Left ventricle myocardium inferior (tissue), 1 donor: ENCODE measurements at regions not wholly inside any gene's neighbourhood (a gene's known extent, or its start where the extent isn't known, plus 50 kb on each side); places are given as distances from the start of the nearest gene placed in this dataset.

Source experiments
- DNase-seq: peaks from one replicate; pipeline ENCODE4 v3.0.0-alpha.2; 2020
- H3K27ac ChIP-seq: fragments of 200-600 bp; replicated peaks from 2 replicates; pipeline ENCODE4 v1.8.0; 2021
- H3K27me3 ChIP-seq: fragments of 200-600 bp; 2 replicates; pipeline ENCODE4 v1.8.0; 2021; ENCODE audit warnings: low read depth
- H3K36me3 ChIP-seq: fragments of 200-600 bp; 2 replicates; pipeline ENCODE4 v1.8.0; 2021
- H3K4me1 ChIP-seq: fragments of 200-600 bp; 2 replicates; pipeline ENCODE4 v1.8.0; 2021
- H3K4me3 ChIP-seq: fragments of 200-600 bp; 2 replicates; pipeline ENCODE4 v1.8.0; 2021; ENCODE audit warnings: mild to moderate bottlenecking, moderate library complexity
- H3K9me3 ChIP-seq: fragments of 200-600 bp; replicated peaks from 2 replicates; pipeline ENCODE4 v1.8.0; 2021
- CTCF ChIP-seq: fragments of 200-600 bp; IDR thresholded peaks from 2 replicates; pipeline ENCODE4 v1.8.0; 2021; ENCODE audit warnings: antibody characterized with exemption, mild to moderate bottlenecking, borderline replicate concordance
- intact Hi-C: fragments of 100-400 bp; cut with micrococcal nuclease; formaldehyde crosslinking; loops from one replicate; pipeline ENCODE4 v1.11.0; 2022
- donor health status: DM: no; HTN: yes; CAD: no; lungs with severe emphysema.

GRCh38 chr9:124110307-124110915 is 98.8 kb downstream of the LHX2 start:
- H3K9me3 ChIP-seq = no peaks in the 10 kb centered on the region
- no peaks in the 10 kb centered on the region for H3K36me3 ChIP-seq
- peak; percentile 43 for DNase-seq
- no peaks in the 10 kb centered on the region for H3K4me1 ChIP-seq
- no peak overlapping the region for H3K27ac ChIP-seq
- no peak for TF ChIP-seq CTCF
- no peak overlapping the region for H3K4me3 ChIP-seq
- intact Hi-C loops = no loop called here
- peaks cover 50% of the 10 kb centered on the region for H3K27me3 ChIP-seq

- Histone ChIP-seq H3K9me3 (peaks cover 16% of the 10 kb centered on the region), H3K4me1 (no peaks in the 10 kb centered on the region), H3K27ac (no peak overlapping the region), H3K36me3 (no peaks in the 10 kb centered on the region), H3K27me3 (peaks cover 71% of the 10 kb centered on the region), H3K4me3 (no peak overlapping the region)
- TF ChIP-seq CTCF = no peak
- DNase-seq = no peak
- intact Hi-C loops = no loop called here
These were observed 105.3 kb downstream of the LHX2 start for GRCh38 chr9:124116683-124117363.

- Histone ChIP-seq H3K27me3 (peaks cover 63% of the 10 kb centered on the region), H3K4me1 (no peaks in the 10 kb centered on the region), H3K27ac (no peak overlapping the region), H3K9me3 (peaks cover 26% of the 10 kb centered on the region), H3K36me3 (no peaks in the 10 kb centered on the region), H3K4me3 (no peak overlapping the region)
- DNase-seq = no peak
- intact Hi-C loops = no loop called here
- TF ChIP-seq CTCF = no peak
These were observed 107.3 kb downstream of the LHX2 start for GRCh38 chr9:124118894-124119293.

- Histone ChIP-seq H3K4me3 (no peak overlapping the region), H3K9me3 (peaks cover 26% of the 10 kb centered on the region), H3K27ac (no peak overlapping the region), H3K4me1 (no peaks in the 10 kb centered on the region), H3K27me3 (peaks cover 59% of the 10 kb centered on the region), H3K36me3 (no peaks in the 10 kb centered on the region)
- no peak for TF ChIP-seq CTCF
- intact Hi-C loops = no loop called here
- DNase-seq = no peak
These were observed 108.7 kb downstream of the LHX2 start for GRCh38 chr9:124120272-124120671.

- DNase-seq = no peak
- peaks cover 64% of the 10 kb centered on the region for H3K27me3 ChIP-seq
- H3K36me3 ChIP-seq = no peaks in the 10 kb centered on the region
- no peak overlapping the region for H3K4me3 ChIP-seq
- no peaks in the 10 kb centered on the region for H3K4me1 ChIP-seq
- intact Hi-C loops = no loop called here
- no peak for TF ChIP-seq CTCF
- H3K27ac ChIP-seq = no peak overlapping the region
- H3K9me3 ChIP-seq = peaks cover 24% of the 10 kb centered on the region
These were observed 110.2 kb downstream of the LHX2 start for GRCh38 chr9:124121725-124122124.
